Left ventricle myocardium superior (tissue), 1 donor: ENCODE measurements at regions not wholly inside any gene's neighbourhood (a gene's known extent, or its start where the extent isn't known, plus 50 kb on each side); places are given as distances from the start of the nearest gene placed in this dataset.

Experiments
- ATAC-seq: fragments of 200-7000 bp; cut with Tn5 transposase; one replicate; pipeline ENCODE4 v1.9.1; 2020; ENCODE audit warnings: mild to moderate bottlenecking, moderate library complexity
- DNase-seq: peaks from one replicate; pipeline ENCODE4 v3.0.0-alpha.2; 2020
- intact Hi-C: fragments of 100-400 bp; cut with micrococcal nuclease; formaldehyde crosslinking; loops from one replicate; pipeline ENCODE4 v1.11.0; 2022
- donor health status: DM: no; HTN: yes; CAD: no; lungs with severe emphysema.

- intact Hi-C loops, result no loop called here
- DNase-seq, result no peak
- ATAC-seq, result no peak
Measured at GRCh38 chr9:129494113-129494789, 126.7 kb downstream of the C9orf50 start.

- ATAC-seq, result no peak
- no peak for DNase-seq
- intact Hi-C loops, result no loop called here
Measured at GRCh38 chr9:129493706-129494047, 127.2 kb downstream of the C9orf50 start.

- DNase-seq (no peak), ATAC-seq (no peak)
Measured at GRCh38 chr9:129493002-129493705, 127.7 kb downstream of the C9orf50 start.

GRCh38 chr9:129491487-129491855 is 129.4 kb downstream of the C9orf50 start:
- intact Hi-C loops, result no loop called here
- DNase-seq (peak; percentile 76), ATAC-seq (no peak)

More at GRCh38 chr9:129493002-129493705, 127.7 kb downstream of the C9orf50 start:
- intact Hi-C loops, result no loop called here

GRCh38 chr9:129490583-129491486 is 130.1 kb downstream of the C9orf50 start:
- intact Hi-C loops, result no loop called here
- ATAC-seq (no peak), DNase-seq (no peak)

- peak; percentile 2 for ATAC-seq
- intact Hi-C loops, result no loop called here
- no peak for DNase-seq
Measured at GRCh38 chr9:129489838-129490582, 130.9 kb downstream of the C9orf50 start.

- intact Hi-C loops, result no loop called here
- DNase-seq (no peak), ATAC-seq (peak; percentile 4)
Measured at GRCh38 chr9:129487658-129488483, 133.0 kb downstream of the C9orf50 start.

- intact Hi-C loops, result no loop called here
- DNase-seq, result peak; percentile 88
- peak; percentile 29 for ATAC-seq
Measured at GRCh38 chr9:129486756-129487657, 133.9 kb downstream of the C9orf50 start.

- ATAC-seq (no peak), DNase-seq (no peak)
- intact Hi-C loops, result no loop called here
Measured at GRCh38 chr9:129485145-129485774, 135.6 kb downstream of the C9orf50 start.

- ATAC-seq, result no peak
- intact Hi-C loops, result no loop called here
- DNase-seq, result no peak
Measured at GRCh38 chr9:129484352-129485000, 136.4 kb downstream of the C9orf50 start.

- intact Hi-C loops, result no loop called here
- ATAC-seq (peak; percentile 55), DNase-seq (peak; percentile 90)
Measured at GRCh38 chr9:129483415-129484351, 137.2 kb downstream of the C9orf50 start.

- ATAC-seq (peak; percentile 70), DNase-seq (peak; percentile 86)
- intact Hi-C loops, result no loop called here
Measured at GRCh38 chr9:129482521-129483414, 138.1 kb downstream of the C9orf50 start.

- peak; percentile 67 for DNase-seq
- peak; percentile 9 for ATAC-seq
- intact Hi-C loops, result no loop called here
Measured at GRCh38 chr9:129481810-129482511, 138.9 kb downstream of the C9orf50 start.

- DNase-seq, result no peak
- intact Hi-C loops, result no loop called here
- no peak for ATAC-seq
Measured at GRCh38 chr9:129481424-129481809, 139.5 kb downstream of the C9orf50 start.
